ENCODE measurements at regions not wholly inside any gene's neighbourhood (a gene's known extent, or its start where the extent isn't known, plus 50 kb on each side); places are given as distances from the start of the nearest gene placed in this dataset.

- peaks cover 31% of the 10 kb centered on the region for H3K4me1 Mint-ChIP-seq
- H3K27me3 Mint-ChIP-seq: no peaks in the 10 kb centered on the region
- H3K9me3 Mint-ChIP-seq: peaks cover 12% of the 10 kb centered on the region
- ChIA-PET POLR2A (no interaction called here), CTCF (no interaction called here)
- TF ChIP-seq, protein P1, sequence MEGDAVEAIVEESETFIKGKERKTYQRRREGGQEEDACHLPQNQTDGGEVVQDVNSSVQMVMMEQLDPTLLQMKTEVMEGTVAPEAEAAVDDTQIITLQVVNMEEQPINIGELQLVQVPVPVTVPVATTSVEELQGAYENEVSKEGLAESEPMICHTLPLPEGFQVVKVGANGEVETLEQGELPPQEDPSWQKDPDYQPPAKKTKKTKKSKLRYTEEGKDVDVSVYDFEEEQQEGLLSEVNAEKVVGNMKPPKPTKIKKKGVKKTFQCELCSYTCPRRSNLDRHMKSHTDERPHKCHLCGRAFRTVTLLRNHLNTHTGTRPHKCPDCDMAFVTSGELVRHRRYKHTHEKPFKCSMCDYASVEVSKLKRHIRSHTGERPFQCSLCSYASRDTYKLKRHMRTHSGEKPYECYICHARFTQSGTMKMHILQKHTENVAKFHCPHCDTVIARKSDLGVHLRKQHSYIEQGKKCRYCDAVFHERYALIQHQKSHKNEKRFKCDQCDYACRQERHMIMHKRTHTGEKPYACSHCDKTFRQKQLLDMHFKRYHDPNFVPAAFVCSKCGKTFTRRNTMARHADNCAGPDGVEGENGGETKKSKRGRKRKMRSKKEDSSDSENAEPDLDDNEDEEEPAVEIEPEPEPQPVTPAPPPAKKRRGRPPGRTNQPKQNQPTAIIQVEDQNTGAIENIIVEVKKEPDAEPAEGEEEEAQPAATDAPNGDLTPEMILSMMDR (IDR thresholded peaks at IDR 0.05): no peak
- H3K27ac Mint-ChIP-seq: peak overlapping the region; percentile 78
- DNase-seq: no peak
- H3K36me3 Mint-ChIP-seq (ENCODE audit: low read depth): no peaks in the 10 kb centered on the region
- peak overlapping the region; percentile 42 for H3K4me3 Mint-ChIP-seq
- intact Hi-C loops (cut with micrococcal nuclease): loop anchor here (1.0 kb wide), 1 partner anchor 46 kb away; no protein-coding TSS in a partner anchor
- peak; percentile 72 for ATAC-seq (ENCODE audit: low read depth)
These were observed 488.9 kb downstream of the SHISA9 start for GRCh38 chr16:13390093-13390985.

- H3K27me3 Mint-ChIP-seq: no peaks in the 10 kb centered on the region
- H3K4me3 Mint-ChIP-seq: no peak overlapping the region
- TF ChIP-seq, protein P1 (IDR thresholded peaks at IDR 0.05): no peak
- H3K4me1 Mint-ChIP-seq: peaks cover 31% of the 10 kb centered on the region
- intact Hi-C loops (cut with micrococcal nuclease): loop anchor here (1.0 kb wide), 1 partner anchor 45 kb away; no protein-coding TSS in a partner anchor
- ChIA-PET CTCF (no interaction called here), POLR2A (no interaction called here)
- peaks cover 9% of the 10 kb centered on the region for H3K9me3 Mint-ChIP-seq
- ATAC-seq (ENCODE audit: low read depth): no peak
- H3K27ac Mint-ChIP-seq: peak overlapping the region; percentile 78
- DNase-seq: no peak
- H3K36me3 Mint-ChIP-seq (ENCODE audit: low read depth): no peaks in the 10 kb centered on the region
These were observed 489.5 kb downstream of the SHISA9 start for GRCh38 chr16:13390986-13391305.

GRCh38 chr16:13391337-13391736 is 489.9 kb downstream of the SHISA9 start:
- intact Hi-C loops (cut with micrococcal nuclease): no loop called here
- CTCF ChIA-PET: interaction anchor here (1.2 kb wide), 1 partner anchor 62 kb away, joined by 3 read pairs; no protein-coding TSS in a partner anchor
- peaks cover 6% of the 10 kb centered on the region for H3K9me3 Mint-ChIP-seq
- H3K27me3 Mint-ChIP-seq: no peaks in the 10 kb centered on the region
- POLR2A ChIA-PET: no interaction called here
- ATAC-seq (ENCODE audit: low read depth): peak; percentile 35
- no peak for DNase-seq
- no peak overlapping the region for H3K4me3 Mint-ChIP-seq
- H3K4me1 Mint-ChIP-seq: peaks cover 31% of the 10 kb centered on the region
- no peaks in the 10 kb centered on the region for H3K36me3 Mint-ChIP-seq (ENCODE audit: low read depth)
- TF ChIP-seq, protein P1 (IDR thresholded peaks at IDR 0.05): no peak
- peak overlapping the region; percentile 78 for H3K27ac Mint-ChIP-seq

DNA sequence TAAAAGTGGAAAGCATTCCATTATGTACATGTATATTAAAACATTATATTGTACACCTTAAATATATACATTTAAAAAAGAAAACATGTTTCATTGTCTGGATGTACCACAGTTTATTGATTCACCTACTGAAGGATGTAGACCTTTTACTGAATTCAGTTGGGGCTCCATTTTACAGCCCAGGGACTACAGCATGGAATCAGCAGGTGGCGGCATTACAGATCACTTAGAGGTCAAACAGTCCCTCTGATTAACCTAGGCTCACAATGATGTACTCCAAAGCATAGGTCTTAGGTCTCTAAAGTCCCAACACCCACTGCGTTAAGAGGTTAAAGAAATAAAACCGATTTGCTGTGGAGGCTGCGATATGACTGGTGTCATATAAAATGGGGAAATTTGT is 490.9 kb downstream of the SHISA9 start:
- POLR2A ChIA-PET: no interaction called here
- DNase-seq: no peak
- CTCF ChIA-PET: interaction anchor here (1.2 kb wide), 1 partner anchor 61 kb away, joined by 3 read pairs; no protein-coding TSS in a partner anchor
- H3K36me3 Mint-ChIP-seq (ENCODE audit: low read depth): no peaks in the 10 kb centered on the region
- TF ChIP-seq, protein P1 (IDR thresholded peaks at IDR 0.05): no peak
- H3K9me3 Mint-ChIP-seq: peaks cover 4% of the 10 kb centered on the region
- peaks cover 31% of the 10 kb centered on the region for H3K4me1 Mint-ChIP-seq
- H3K27ac Mint-ChIP-seq: no peak overlapping the region
- intact Hi-C loops (cut with micrococcal nuclease): no loop called here
- ATAC-seq (ENCODE audit: low read depth): no peak
- H3K4me3 Mint-ChIP-seq: no peak overlapping the region
- no peaks in the 10 kb centered on the region for H3K27me3 Mint-ChIP-seq

- POLR2A ChIA-PET: no interaction called here
- TF ChIP-seq, protein P1 (IDR thresholded peaks at IDR 0.05): no peak
- no peaks in the 10 kb centered on the region for H3K9me3 Mint-ChIP-seq
- CTCF ChIA-PET: no interaction called here
- H3K27me3 Mint-ChIP-seq: no peaks in the 10 kb centered on the region
- H3K4me3 Mint-ChIP-seq: no peak overlapping the region
- intact Hi-C loops (cut with micrococcal nuclease): no loop called here
- peaks cover 27% of the 10 kb centered on the region for H3K4me1 Mint-ChIP-seq
- DNase-seq (no peak), ATAC-seq (ENCODE audit: low read depth) (no peak)
- H3K36me3 Mint-ChIP-seq (ENCODE audit: low read depth): no peaks in the 10 kb centered on the region
- H3K27ac Mint-ChIP-seq: no peak overlapping the region
These were observed 492.4 kb downstream of the SHISA9 start for GRCh38 chr16:13393816-13394215.

Measured in activated B cell treated with CpG ODN at 0.5 μM for 24 hours (primary cell).